AG04449 (cell line): ENCODE measurements at regions not wholly inside any gene's neighbourhood (a gene's known extent, or its start where the extent isn't known, plus 50 kb on each side); places are given as distances from the start of the nearest gene placed in this dataset.
"Not testable (repeated sequence)": the region's sequence is repeated elsewhere in the genome, so short reads cannot be mapped to it uniquely, and the experiment has no call there.

ENCODE experiments used
- CTCF ChIA-PET: fragments of 350-600 bp; formaldehyde crosslinking; extraction: SDS; loops from one replicate; lab custom pipeline; 2021; ENCODE audit warnings: antibody characterized with exemption; lab: Yijun Ruan, JAX
- POLR2A ChIA-PET: fragments of 400-600, 350-600 bp; formaldehyde crosslinking; extraction: SDS; loops from one replicate; lab custom pipeline; 2020; ENCODE audit warnings: antibody characterized with exemption, inconsistent platforms; lab: Yijun Ruan, JAX
- DNase-seq: peaks from one replicate; pipeline ENCODE4 v3.0.0-alpha.2; 2010; ENCODE audit warnings: low read depth, low spot score
- H3K4me3 ChIP-seq: 2 replicates; pipeline ENCODE4 v1.5.1; 2011; ENCODE audit warnings: low read depth, mild to moderate bottlenecking, control low read depth, low read length
- CTCF ChIP-seq: IDR thresholded peaks from one replicate; pipeline ENCODE4 v1.5.1; 2011; ENCODE audit warnings: mild to moderate bottlenecking, moderate library complexity, low read length, control low read depth, inconsistent platforms; ENCODE audit not compliant: insufficient read depth; ENCODE audit errors: missing control alignments

- ChIA-PET POLR2A (no interaction called here), CTCF (no interaction called here)
- no peak for TF ChIP-seq CTCF
- DNase-seq: no peak
- no peak overlapping the region for H3K4me3 ChIP-seq
Measured at GRCh38 chr17:20934288-20934687, 108.5 kb downstream of the USP22 start.

GRCh38 chr17:20935740-20936139 is 107.1 kb downstream of the USP22 start:
- no peak overlapping the region for H3K4me3 ChIP-seq
- CTCF ChIA-PET: interaction anchor here (1.4 kb wide), 1 partner anchor 57 kb away, joined by 6 read pairs; no protein-coding TSS in a partner anchor
- TF ChIP-seq CTCF: no peak
- DNase-seq: no peak
- POLR2A ChIA-PET: no interaction called here

- CTCF ChIA-PET: no interaction called here
- DNase-seq: no peak
- TF ChIP-seq CTCF: no peak
- no peak overlapping the region for H3K4me3 ChIP-seq
- POLR2A ChIA-PET: no interaction called here
Measured at GRCh38 chr17:20938244-20938643, 104.6 kb downstream of the USP22 start.

GRCh38 chr17:20938988-20939615 is 103.7 kb downstream of the USP22 start:
- POLR2A ChIA-PET: no interaction called here

GRCh38 chr17:20941872-20942271 is 100.9 kb downstream of the USP22 start:
- ChIA-PET CTCF (no interaction called here), POLR2A (no interaction called here)
- no peak for TF ChIP-seq CTCF

More at GRCh38 chr17:20938988-20939615, 103.7 kb downstream of the USP22 start:
- CTCF ChIA-PET: interaction anchor here (1.6 kb wide), 1 partner anchor 54 kb away, joined by 4 read pairs; no protein-coding TSS in a partner anchor
- H3K4me3 ChIP-seq: no peak overlapping the region
- no peak for TF ChIP-seq CTCF
- no peak for DNase-seq

GRCh38 chr17:20944014-20944865 is 98.6 kb downstream of the USP22 start:
- ChIA-PET POLR2A (interaction anchor here (0.6 kb wide), 1 partner anchor 314 kb away, joined by 3 read pairs; no protein-coding TSS in a partner anchor), CTCF (no interaction called here)
- no peak for TF ChIP-seq CTCF
- DNase-seq: no peak
- no peak overlapping the region for H3K4me3 ChIP-seq

More at GRCh38 chr17:20941872-20942271, 100.9 kb downstream of the USP22 start:
- no peak overlapping the region for H3K4me3 ChIP-seq
- DNase-seq: no peak

- H3K4me3 ChIP-seq, DNase-seq, POLR2A ChIA-PET, CTCF ChIA-PET: not testable (repeated sequence)
Measured at GRCh38 chr17:20947708-20948107, 95.1 kb downstream of the USP22 start.
